Liver (tissue), 8 donors: ENCODE measurements at regions not wholly inside any gene's neighbourhood (a gene's known extent, or its start where the extent isn't known, plus 50 kb on each side); places are given as distances from the start of the nearest gene placed in this dataset.

Source experiments
- DNase-seq: peaks from one replicate; pipeline ENCODE4 v3.0.0-alpha.2; 2017; ENCODE audit warnings: low spot score
- H3K27ac ChIP-seq, 2 donors: one replicate each; pipeline ENCODE4 v1.7.0; 2013; ENCODE audit warnings: inconsistent platforms in 2 of 2, low read length in 2 of 2, control low read depth in 1 of 2, low read depth in 1 of 2, mild to moderate bottlenecking in 1 of 2
- H3K27me3 ChIP-seq, 4 donors: one replicate each; pipeline versions ENCODE4 v1.6.1 to v1.7.0; 2013; ENCODE audit warnings: low read length in 3 of 4, inconsistent platforms in 1 of 4, mild to moderate bottlenecking in 1 of 4, moderate library complexity in 1 of 4; ENCODE audit not compliant: control insufficient read depth in 4 of 4, insufficient read depth in 4 of 4
- H3K36me3 ChIP-seq, 4 donors: one replicate each; pipeline versions ENCODE4 v1.6.1 to v1.7.0; 2013; ENCODE audit warnings: low read length in 3 of 4, mild to moderate bottlenecking in 3 of 4, low read depth in 1 of 4, moderate library complexity in 1 of 4; ENCODE audit not compliant: control insufficient read depth in 4 of 4, insufficient read depth in 3 of 4
- H3K4me1 ChIP-seq, 4 donors: one replicate each; pipeline versions ENCODE4 v1.6.1 to v1.7.0; 2013; ENCODE audit warnings: low read length in 3 of 4, mild to moderate bottlenecking in 3 of 4, moderate library complexity in 1 of 4; ENCODE audit not compliant: control insufficient read depth in 4 of 4, insufficient read depth in 4 of 4
- H3K4me3 ChIP-seq, 3 donors: one replicate each; pipeline versions ENCODE4 v1.6.1 to v1.7.0; 2013; ENCODE audit warnings: low read length in 3 of 3, control low read depth in 1 of 3, low read depth in 1 of 3, mild to moderate bottlenecking in 1 of 3
- H3K9ac ChIP-seq, 2 donors: one replicate each; pipeline ENCODE4 v1.7.0; 2013; ENCODE audit warnings: low read length in 2 of 2, mild to moderate bottlenecking in 2 of 2, moderate library complexity in 2 of 2, control low read depth in 1 of 2, low read depth in 1 of 2
- H3K9me3 ChIP-seq, 4 donors: one replicate each; pipeline versions ENCODE4 v1.6.1 to v1.7.0; 2013; ENCODE audit warnings: low read length in 3 of 4; ENCODE audit not compliant: control insufficient read depth in 4 of 4
- CTCF ChIP-seq: fragments of 150-350 bp; IDR thresholded peaks from 2 replicates; pipeline ENCODE4 v1.5.1; 2017; ENCODE audit warnings: improper control_type of control experiment, low read depth, low read length; ENCODE audit not compliant: missing input control
- EGR1 ChIP-seq, 2 donors: IDR thresholded peaks; 2 replicates each; pipeline ENCODE4 v1.6.1; 2016 to 2018; ENCODE audit warnings: antibody characterized with exemption in 2 of 2, low read depth in 2 of 2
- FOXA1 ChIP-seq: IDR thresholded peaks from 2 replicates; pipeline ENCODE4 v1.6.1; 2016; ENCODE audit warnings: antibody characterized with exemption
- FOXA2 ChIP-seq: IDR thresholded peaks from 2 replicates; pipeline ENCODE4 v1.6.1; 2016; ENCODE audit warnings: antibody characterized with exemption
- HNF4G ChIP-seq: IDR thresholded peaks from 2 replicates; pipeline ENCODE4 v1.6.1; 2016; ENCODE audit warnings: antibody characterized with exemption
- JUND ChIP-seq, 2 donors: IDR thresholded peaks; 2 replicates each; pipeline ENCODE4 v1.6.1; 2016; ENCODE audit warnings: antibody characterized with exemption in 2 of 2
- MAX ChIP-seq: IDR thresholded peaks from 2 replicates; pipeline ENCODE4 v1.6.1; 2016; ENCODE audit warnings: antibody characterized with exemption
- REST ChIP-seq: IDR thresholded peaks from 2 replicates; pipeline ENCODE4 v1.6.1; 2016; ENCODE audit warnings: antibody characterized with exemption, mild to moderate bottlenecking
- SP1 ChIP-seq: IDR thresholded peaks from 2 replicates; pipeline ENCODE4 v1.6.1; 2018; ENCODE audit warnings: antibody characterized with exemption, mild to moderate bottlenecking
- TAF1 ChIP-seq: conservative IDR thresholded peaks from 2 replicates; pipeline ENCODE4 v1.6.1; 2016; ENCODE audit warnings: antibody characterized with exemption, mild to moderate bottlenecking
- YY1 ChIP-seq: IDR thresholded peaks from 2 replicates; pipeline ENCODE4 v1.6.1; 2016; ENCODE audit warnings: antibody characterized with exemption, mild to moderate bottlenecking
- WGBS: extraction: QIAGEN DNeasy Blood & Tissue Kit; methylation state at CpG from one replicate; pipeline ENCODE4 v1.1.7; 2013; 5-methylcytosine and 5-hydroxymethylcytosine counted together
- TF ChIP-seq, protein P1 (sequence below): IDR thresholded peaks from 2 replicates; pipeline ENCODE4 v1.6.1; 2016; ENCODE audit warnings: antibody characterized with exemption
- donor health status: healthy.
- donor health status: healthy.
- donor health status: healthy.
- donor health status: healthy.
- donor health status: healthy.

- Histone ChIP-seq H3K9ac (no peak overlapping the region), H3K9me3 (no peaks in the 10 kb centered on the region), H3K27me3 (no peaks in the 10 kb centered on the region), H3K4me1 (no peaks in the 10 kb centered on the region), H3K36me3 (no peaks in the 10 kb centered on the region), H3K27ac (no peak overlapping the region), H3K4me3 (no peak overlapping the region)
- no peak for TF ChIP-seq SP1
- TF ChIP-seq EGR1 (IDR thresholded peaks at IDR 0.05; ENCODE audit: low read depth in 2 of 2): no peak
- TF ChIP-seq JUND (IDR thresholded peaks at IDR 0.05): no peak
- TF ChIP-seq MAX: no peak
- no peak for DNase-seq
Observed at GRCh38 chr4:136357556-136357955, 1174.7 kb downstream of the PCDH18 start.

DNA sequence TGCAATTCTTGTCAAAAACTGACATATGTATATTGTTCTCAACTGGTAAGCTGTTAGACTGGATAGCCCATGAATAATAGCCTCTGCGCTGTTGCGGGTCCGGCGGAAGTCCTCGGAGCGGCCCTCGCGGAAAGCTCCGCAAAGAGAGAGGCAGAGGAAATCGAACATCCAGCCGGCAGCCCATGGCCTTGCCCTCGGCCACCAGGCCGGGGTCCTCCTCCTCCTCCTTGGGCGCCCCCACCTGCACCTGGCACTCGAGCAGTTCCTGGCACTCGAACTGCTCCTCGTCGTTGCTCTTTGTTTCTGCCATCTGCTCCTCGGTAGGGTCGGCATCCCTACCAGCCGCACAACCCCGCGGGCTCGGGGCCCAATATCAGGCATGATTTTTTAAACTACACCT, 1176.3 kb downstream of the PCDH18 start:
- DNase-seq: no peak
- Histone ChIP-seq H3K9ac (no peak overlapping the region), H3K9me3 (no peaks in the 10 kb centered on the region), H3K4me1 (no peaks in the 10 kb centered on the region), H3K36me3 (no peaks in the 10 kb centered on the region), H3K27me3 (no peaks in the 10 kb centered on the region), H3K4me3 (no peak overlapping the region), H3K27ac (no peak overlapping the region)
- TF ChIP-seq REST: no peak
- TF ChIP-seq, protein P1, sequence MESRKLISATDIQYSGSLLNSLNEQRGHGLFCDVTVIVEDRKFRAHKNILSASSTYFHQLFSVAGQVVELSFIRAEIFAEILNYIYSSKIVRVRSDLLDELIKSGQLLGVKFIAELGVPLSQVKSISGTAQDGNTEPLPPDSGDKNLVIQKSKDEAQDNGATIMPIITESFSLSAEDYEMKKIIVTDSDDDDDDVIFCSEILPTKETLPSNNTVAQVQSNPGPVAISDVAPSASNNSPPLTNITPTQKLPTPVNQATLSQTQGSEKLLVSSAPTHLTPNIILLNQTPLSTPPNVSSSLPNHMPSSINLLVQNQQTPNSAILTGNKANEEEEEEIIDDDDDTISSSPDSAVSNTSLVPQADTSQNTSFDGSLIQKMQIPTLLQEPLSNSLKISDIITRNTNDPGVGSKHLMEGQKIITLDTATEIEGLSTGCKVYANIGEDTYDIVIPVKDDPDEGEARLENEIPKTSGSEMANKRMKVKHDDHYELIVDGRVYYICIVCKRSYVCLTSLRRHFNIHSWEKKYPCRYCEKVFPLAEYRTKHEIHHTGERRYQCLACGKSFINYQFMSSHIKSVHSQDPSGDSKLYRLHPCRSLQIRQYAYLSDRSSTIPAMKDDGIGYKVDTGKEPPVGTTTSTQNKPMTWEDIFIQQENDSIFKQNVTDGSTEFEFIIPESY: no peak
- no peak for TF ChIP-seq SP1
- TF ChIP-seq MAX: no peak
- no peak for TF ChIP-seq FOXA2
- TF ChIP-seq HNF4G: no peak
- no peak for TF ChIP-seq JUND (IDR thresholded peaks at IDR 0.05)
- 82% methylated on average over 24 of the region's 24 CpGs for WGBS

GRCh38 chr4:136343340-136343739, 1189.0 kb downstream of the PCDH18 start:
- no peaks in the 10 kb centered on the region for H3K27me3 ChIP-seq
- H3K4me3 ChIP-seq: no peak overlapping the region
- no peaks in the 10 kb centered on the region for H3K36me3 ChIP-seq
- no peak overlapping the region for H3K27ac ChIP-seq
- H3K9me3 ChIP-seq: no peaks in the 10 kb centered on the region
- H3K9ac ChIP-seq: no peak overlapping the region
- H3K4me1 ChIP-seq: peaks cover 0 to 1% (median 0%) of the 10 kb centered on the region in 4 donors
- no peak for DNase-seq
- 75% methylated on average over 3 of the region's 3 CpGs for WGBS
- TF ChIP-seq FOXA2: no peak
- TF ChIP-seq FOXA1: no peak
- TF ChIP-seq HNF4G: no peak
- no peak for TF ChIP-seq SP1
- no peak for TF ChIP-seq EGR1 (IDR thresholded peaks at IDR 0.05; ENCODE audit: low read depth in 2 of 2)
- TF ChIP-seq REST: no peak
- TF ChIP-seq CTCF: no peak
- no peak for TF ChIP-seq MAX
- TF ChIP-seq YY1: no peak
- TF ChIP-seq TAF1: no peak
- TF ChIP-seq JUND (IDR thresholded peaks at IDR 0.05): no peak
- TF ChIP-seq, protein P1: no peak
